EL (cell line): ENCODE measurements at regions not wholly inside any gene's neighbourhood (a gene's known extent, or its start where the extent isn't known, plus 50 kb on each side); places are given as distances from the start of the nearest gene placed in this dataset.

Experiments
- DNase-seq: peaks from one replicate; pipeline ENCODE4 v3.0.0-alpha.2; 2016

DNA sequence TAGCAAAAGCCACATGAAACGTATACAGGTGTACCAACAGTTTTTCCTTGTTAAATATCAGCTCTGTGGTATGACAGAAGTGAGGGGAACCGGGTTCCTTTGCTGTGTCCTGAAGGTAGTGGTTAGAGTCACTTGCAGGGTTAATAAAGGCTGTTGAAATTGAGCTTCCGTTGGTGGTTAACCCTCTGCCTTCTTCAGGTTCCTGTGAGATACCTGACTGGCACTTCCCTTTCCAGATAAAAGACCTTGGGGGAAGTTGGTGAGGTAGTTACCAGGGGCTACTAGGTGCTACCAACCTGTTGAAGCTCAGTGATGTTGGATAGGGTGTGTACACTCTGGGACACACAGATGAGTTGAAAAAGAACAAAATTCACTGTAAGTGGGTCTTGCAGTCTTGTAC is 384.1 kb downstream of the GATA3 start:
- no peak for DNase-seq

GRCh38 chr10:8439040-8439439 is 384.6 kb downstream of the GATA3 start:
- no peak for DNase-seq

DNA sequence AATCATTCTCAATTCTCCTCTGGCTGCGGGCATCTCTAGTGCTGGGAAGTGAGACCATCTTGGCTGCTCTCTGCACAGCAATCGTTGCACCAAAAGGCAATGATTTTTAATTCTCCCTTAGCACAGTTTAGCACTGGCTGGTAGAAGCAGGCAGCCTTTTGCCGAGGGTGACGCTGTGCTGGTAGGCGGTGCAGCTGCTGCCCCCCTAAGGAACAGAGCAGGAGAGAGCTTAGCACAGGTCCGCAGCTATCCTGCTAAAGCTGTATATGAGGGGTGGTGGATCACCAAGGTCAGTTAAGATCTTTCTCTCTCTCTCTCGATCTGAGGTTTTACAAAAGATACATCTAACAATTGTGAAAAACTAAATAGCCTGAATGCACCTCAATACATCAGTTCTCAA is 390.1 kb downstream of the GATA3 start:
- DNase-seq, result no peak

- no peak for DNase-seq
Observed at GRCh38 chr10:8445353-8445752, 390.9 kb downstream of the GATA3 start.

DNA sequence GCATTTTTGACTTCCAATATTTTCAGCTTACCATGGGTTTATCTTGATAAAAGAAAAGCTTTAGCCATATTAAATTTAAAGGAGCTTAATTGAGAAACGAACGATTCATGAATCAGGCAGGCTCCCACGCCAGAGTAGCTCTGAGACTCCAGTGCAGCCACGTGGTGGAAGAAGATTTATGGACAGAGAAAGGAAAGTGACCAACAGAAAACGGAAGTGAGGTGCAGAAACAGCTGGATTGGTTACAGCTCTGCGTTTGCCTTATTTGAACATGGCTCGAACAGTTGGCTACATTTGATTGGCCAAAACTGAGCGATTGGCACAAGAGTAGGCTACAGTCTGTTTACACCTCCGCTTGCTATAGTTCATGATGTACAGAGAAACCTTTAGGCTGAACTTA is 395.4 kb downstream of the GATA3 start:
- no peak for DNase-seq

GRCh38 chr10:8453587-8453986 is 399.1 kb downstream of the GATA3 start:
- no peak for DNase-seq

GRCh38 chr10:8454357-8454756 is 399.9 kb downstream of the GATA3 start:
- DNase-seq, result no peak

GRCh38 chr10:8455181-8455580 is 400.7 kb downstream of the GATA3 start:
- no peak for DNase-seq

DNA sequence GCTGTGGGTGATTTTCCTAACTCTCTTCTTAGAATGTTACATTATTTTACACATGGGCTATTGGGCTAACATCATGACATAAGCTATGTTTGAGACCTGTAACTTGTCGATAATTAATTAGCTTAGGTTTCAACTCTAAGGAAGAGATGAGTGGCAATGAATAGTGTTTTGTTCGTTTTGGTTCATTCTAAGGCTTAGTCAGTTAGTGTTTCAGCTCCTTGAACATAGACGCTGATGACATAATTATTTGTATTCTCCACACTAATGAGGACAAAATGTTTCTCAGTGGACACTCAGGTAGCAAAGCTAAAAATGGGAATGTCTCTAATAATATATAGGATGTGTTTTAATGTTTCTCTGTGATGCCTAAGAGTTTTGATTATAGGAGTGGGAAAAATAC is 401.9 kb downstream of the GATA3 start:
- no peak for DNase-seq

- no peak for DNase-seq
Observed at GRCh38 chr10:8460626-8461025, 406.1 kb downstream of the GATA3 start.

DNA sequence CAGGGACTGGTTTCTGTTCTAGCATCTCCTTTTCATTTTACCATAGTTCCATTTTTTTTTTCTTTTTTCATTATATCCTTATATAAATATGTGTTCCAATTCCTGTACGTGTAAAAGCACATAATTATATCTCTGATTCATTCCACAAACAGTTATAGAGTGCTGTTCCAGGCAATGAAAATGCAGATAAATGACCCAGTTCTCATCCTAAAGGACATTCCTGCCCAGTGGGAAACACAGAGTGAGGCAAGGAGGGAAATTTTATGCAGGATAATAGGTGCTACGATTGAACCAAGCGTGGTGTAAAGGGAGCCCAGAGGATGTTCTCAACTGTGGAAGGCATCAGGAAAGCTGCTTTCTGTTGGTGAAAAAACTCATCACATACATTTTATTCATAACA is 408.1 kb downstream of the GATA3 start:
- no peak for DNase-seq

- DNase-seq, result no peak
Observed at GRCh38 chr10:8463853-8464252, 409.4 kb downstream of the GATA3 start.

GRCh38 chr10:8468477-8468876 is 414.0 kb downstream of the GATA3 start:
- DNase-seq, result no peak

DNA sequence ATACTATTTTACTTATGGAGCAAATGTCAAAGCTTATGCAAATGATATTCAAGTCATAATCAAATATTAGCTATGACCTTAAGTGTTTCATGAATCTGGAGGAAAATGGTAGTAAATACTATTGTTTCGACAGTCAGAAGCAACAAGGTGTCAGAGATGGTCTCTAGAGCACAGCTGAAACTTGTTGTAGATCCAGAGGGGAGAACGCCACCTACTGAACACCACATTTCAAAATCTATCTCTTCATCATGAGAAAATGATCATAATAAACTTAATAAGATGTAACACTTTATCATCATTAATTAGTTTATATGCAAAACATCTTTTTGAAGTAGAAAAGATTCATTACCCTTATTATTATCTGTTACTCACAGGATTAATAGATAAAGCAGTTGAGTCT is 418.7 kb downstream of the GATA3 start:
- no peak for DNase-seq

DNA sequence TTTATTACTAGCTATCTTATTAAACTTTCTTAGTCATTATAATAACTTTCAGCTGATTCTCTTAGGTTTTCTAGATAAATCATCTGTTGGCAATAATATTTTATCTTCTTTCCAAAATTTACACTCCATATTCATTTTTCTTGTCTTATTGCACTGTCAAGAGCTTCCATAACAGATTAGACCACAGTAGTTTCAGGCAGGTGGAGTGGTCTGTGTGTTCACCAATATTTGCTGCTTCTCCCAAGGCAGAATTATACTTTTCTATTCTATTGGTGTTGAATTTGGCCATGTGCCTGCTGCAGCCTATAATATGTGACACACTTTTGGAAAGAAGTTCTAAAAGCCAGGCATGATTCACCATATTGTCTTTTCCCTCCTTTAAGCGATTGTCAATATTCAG is 422.8 kb downstream of the GATA3 start:
- no peak for DNase-seq

DNA sequence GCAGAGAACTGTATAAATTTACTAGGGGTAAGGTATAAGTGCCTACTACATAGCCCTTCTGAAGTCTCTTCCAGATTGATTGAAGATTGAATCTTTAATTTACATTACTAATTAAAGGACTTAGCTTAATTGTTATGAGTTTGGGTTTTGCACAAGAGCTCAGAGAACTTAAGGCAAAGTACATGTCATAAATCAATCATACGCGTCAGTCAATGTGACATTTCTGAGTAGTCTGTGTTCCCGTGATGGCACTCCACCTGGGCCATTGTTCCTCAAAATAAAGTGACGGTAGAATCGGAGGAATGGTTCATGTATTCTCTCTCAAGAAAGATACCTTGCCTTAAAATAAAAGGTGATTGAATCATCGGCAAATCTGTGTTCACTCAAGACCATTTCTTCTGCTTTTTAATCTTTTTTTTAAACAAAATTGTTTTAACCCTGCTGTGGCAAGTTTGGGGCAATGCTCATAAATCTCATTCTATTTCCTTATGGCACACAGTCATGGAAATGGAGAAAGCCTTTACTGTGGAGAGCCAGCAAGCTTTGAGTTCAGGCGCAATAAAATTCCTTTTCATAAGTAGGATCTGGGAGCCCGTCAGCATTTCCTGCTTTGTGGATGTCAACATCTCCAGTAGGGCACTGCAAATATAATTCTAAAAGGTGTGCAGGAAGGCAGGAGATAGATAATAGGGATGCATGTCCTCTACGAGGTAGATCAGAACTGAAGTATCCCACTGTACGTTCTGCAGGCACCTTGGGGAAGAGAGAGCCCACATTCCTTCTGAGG is 427.4 kb downstream of the GATA3 start:
- no peak for DNase-seq

DNA sequence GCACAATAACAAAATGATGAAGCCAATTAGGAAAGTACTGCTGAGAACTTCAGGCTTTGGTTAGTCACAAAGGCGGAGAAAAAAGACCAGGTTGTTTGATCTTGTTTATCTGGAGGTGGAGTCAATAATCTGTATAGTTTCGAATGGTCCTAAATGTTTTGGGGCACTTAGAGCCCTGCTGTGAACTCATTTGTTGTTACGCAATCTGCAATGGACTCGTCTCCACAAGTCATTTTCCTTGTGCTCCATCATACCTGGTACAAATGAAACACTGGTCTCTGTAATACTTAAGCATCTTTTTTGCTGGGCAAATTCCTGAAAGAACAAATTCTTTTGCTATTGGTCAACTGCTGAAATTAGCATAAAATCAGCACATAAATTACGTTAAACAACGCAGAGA is 430.5 kb downstream of the GATA3 start:
- DNase-seq, result no peak

GRCh38 chr10:8487346-8487745 is 432.9 kb downstream of the GATA3 start:
- DNase-seq, result no peak

- no peak for DNase-seq
Observed at GRCh38 chr10:8489232-8489631, 434.7 kb downstream of the GATA3 start.

DNA sequence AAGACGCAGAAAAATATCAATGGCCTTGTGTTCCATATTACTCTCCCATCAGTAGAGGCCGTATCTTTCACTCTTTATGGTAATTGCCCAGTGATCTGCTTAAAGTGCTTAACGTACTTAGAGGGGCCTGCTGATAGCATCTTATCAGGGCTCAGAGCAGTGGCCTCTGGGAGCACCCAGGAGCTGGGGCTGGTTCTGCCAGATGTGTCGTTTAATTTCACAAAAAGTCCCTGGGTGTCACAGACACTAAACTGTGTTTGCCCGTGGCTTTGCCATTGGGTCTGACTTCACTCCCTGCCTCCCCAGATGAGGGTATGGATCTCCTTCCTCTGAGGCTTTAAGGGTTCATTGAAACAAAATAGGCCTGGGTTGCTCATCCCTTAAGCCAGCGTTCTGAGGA is 435.3 kb downstream of the GATA3 start:
- DNase-seq, result no peak

GRCh38 chr10:8498290-8498689 is 443.8 kb downstream of the GATA3 start:
- no peak for DNase-seq

- DNase-seq, result no peak
Observed at GRCh38 chr10:8498881-8499280, 444.4 kb downstream of the GATA3 start.

DNA sequence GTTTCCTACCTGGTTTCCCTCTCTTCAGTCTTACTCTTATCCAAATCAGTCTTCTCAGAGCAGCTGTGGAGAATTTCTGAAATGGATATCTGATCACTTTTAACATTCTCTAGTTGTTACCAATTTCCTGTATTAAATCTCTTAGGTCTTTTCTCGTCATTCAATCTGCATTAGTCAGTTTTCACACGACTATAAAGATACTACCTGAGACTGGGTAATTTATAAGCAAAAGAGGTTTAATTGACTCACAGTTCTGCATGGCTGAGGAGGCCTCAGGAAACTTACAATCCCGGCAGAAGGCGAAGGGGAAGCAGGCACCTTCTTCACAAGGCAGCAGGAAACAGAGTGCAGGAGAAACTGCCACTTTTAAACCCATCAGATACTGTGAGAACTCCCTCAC is 444.8 kb downstream of the GATA3 start:
- no peak for DNase-seq

DNA sequence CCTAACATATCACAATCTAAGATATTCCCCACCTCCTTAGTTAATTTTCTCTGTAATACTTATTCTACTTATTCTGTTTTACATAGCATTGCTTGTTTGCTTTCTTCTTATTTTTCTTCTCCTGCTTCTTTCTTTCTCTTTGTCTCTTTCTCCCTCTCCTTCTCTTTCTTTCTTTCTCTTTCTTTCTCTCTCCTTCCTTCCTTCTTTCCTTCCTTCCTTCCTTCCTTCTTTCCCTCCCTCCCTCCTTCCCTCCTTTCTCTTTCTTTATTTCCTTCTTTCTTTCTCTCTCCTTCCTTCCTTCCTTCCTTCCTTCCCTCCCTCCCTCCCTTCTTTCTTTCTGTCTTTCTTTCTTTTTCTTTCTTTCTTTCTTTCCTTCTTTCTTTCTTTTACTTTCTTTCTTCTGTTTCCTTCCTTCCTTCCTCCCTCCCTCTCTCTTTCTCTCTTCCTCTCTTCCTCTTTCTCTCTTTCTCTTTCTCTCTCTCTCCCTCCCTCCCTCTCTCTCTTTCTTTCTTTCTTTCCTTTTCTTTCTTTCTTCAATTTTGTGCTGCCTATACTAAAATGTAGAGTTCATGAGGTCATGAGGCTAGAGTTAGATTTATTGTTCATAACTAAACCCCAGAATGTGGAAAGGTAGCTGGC is 445.4 kb downstream of the GATA3 start:
- DNase-seq, result no peak

DNA sequence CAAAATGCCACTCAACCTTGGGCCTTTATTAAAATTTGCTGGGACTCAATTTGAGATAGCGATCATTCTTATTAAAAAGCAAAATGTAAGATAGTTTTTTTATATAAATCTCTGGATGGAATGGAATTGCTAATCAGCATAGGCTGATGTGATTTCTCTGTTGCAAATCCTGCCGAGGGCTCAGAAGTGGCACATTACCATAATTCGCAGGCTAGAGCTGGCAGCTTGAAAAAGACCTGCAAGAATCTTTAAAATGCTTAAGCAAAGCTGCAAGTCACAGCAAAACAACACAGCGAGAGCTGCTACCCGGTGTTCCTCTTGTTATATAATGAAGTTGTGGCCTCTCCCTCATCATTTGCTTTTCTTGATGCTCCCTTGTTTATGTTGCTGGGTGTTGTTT is 448.1 kb downstream of the GATA3 start:
- DNase-seq, result no peak
